GM23338 (cell line): ENCODE measurements at regions not wholly inside any gene's neighbourhood (a gene's known extent, or its start where the extent isn't known, plus 50 kb on each side); places are given as distances from the start of the nearest gene placed in this dataset.
A peak's percentile ranks its signal among the peaks of the same experiment; 100 is the strongest.

ENCODE experiments used
- ATAC-seq: fragments of 200-7000 bp; cut with Tn5 transposase; 3 replicates; pipeline ENCODE4 v1.9.1; 2020
- DNase-seq: peaks from one replicate; pipeline ENCODE4 v3.0.0-alpha.2; 2015; ENCODE audit warnings: low spot score
- H2AFZ ChIP-seq: fragments of 200-600 bp; sonication (generic); 2 replicates; pipeline ENCODE4 v1.8.0; 2016; ENCODE audit warnings: antibody characterized with exemption, mild to moderate bottlenecking, moderate library complexity
- H3F3A ChIP-seq: fragments of 200-600 bp; sonication (generic); replicated peaks from 2 replicates; pipeline ENCODE4 v1.8.0; 2017; ENCODE audit warnings: antibody characterized with exemption, mixed run types, low read depth
- H3K27ac ChIP-seq: fragments of 200-600 bp; sonication (generic); 2 replicates; pipeline ENCODE4 v1.6.1; 2016; ENCODE audit warnings: low read depth
- H3K27me3 ChIP-seq: fragments of 200-600 bp; sonication (generic); 2 replicates; pipeline ENCODE4 v1.8.0; 2016; ENCODE audit warnings: mild to moderate bottlenecking, mixed run types, moderate library complexity; ENCODE audit not compliant: insufficient read depth
- H3K36me3 ChIP-seq: fragments of 200-600 bp; sonication (generic); 2 replicates; pipeline ENCODE4 v1.8.0; 2016; ENCODE audit warnings: mild to moderate bottlenecking; ENCODE audit not compliant: insufficient read depth
- H3K4me1 ChIP-seq: fragments of 200-600 bp; sonication (generic); 2 replicates; pipeline ENCODE4 v1.8.0; 2016; ENCODE audit warnings: mild to moderate bottlenecking, moderate library complexity; ENCODE audit not compliant: insufficient read depth
- H3K4me2 ChIP-seq: fragments of 200-600 bp; sonication (generic); 2 replicates; pipeline ENCODE4 v1.7.1; 2017; ENCODE audit warnings: mixed run types
- H3K4me3 ChIP-seq: fragments of 200-600 bp; sonication (generic); 2 replicates; pipeline ENCODE4 v1.6.1; 2016; ENCODE audit warnings: mixed run types
- H3K79me2 ChIP-seq: fragments of 200-600 bp; sonication (generic); replicated peaks from 2 replicates; pipeline ENCODE4 v1.8.0; 2017; ENCODE audit warnings: mild to moderate bottlenecking; ENCODE audit not compliant: insufficient read depth
- H3K9me2 ChIP-seq: fragments of 200-600 bp; sonication (generic); 2 replicates; pipeline ENCODE4 v1.8.0; 2017; ENCODE audit not compliant: insufficient read depth
- H4K20me1 ChIP-seq: fragments of 200-600 bp; sonication (generic); replicated peaks from 2 replicates; pipeline ENCODE4 v1.8.0; 2017; ENCODE audit warnings: mild to moderate bottlenecking; ENCODE audit not compliant: insufficient read depth
- H3K27ac Mint-ChIP-seq: 2 replicates; pipeline ENCODE4 v1.8.0; 2020; ENCODE audit warnings: inconsistent platforms, mild to moderate bottlenecking, moderate library complexity, mixed read lengths
- H3K27me3 Mint-ChIP-seq: 3 replicates; pipeline ENCODE4 v1.8.0; 2022; ENCODE audit warnings: low read depth, mild to moderate bottlenecking, moderate library complexity, mixed read lengths, inconsistent platforms; ENCODE audit not compliant: insufficient read depth, poor library complexity
- H3K36me3 Mint-ChIP-seq: 3 replicates; pipeline ENCODE4 v1.8.0; 2021; ENCODE audit warnings: low read depth, mild to moderate bottlenecking, inconsistent platforms, moderate library complexity, mixed read lengths
- H3K4me1 Mint-ChIP-seq: 3 replicates; pipeline ENCODE4 v1.8.0; 2020; ENCODE audit warnings: mild to moderate bottlenecking, inconsistent platforms, mixed read lengths
- H3K4me3 Mint-ChIP-seq: 3 replicates; pipeline ENCODE4 v1.8.0; 2021; ENCODE audit warnings: moderate library complexity, mild to moderate bottlenecking, inconsistent platforms, mixed read lengths
- H3K9me3 Mint-ChIP-seq: 3 replicates; pipeline ENCODE4 v1.8.0; 2020; ENCODE audit warnings: moderate library complexity, mild to moderate bottlenecking, inconsistent platforms, mixed read lengths
- EZH2 ChIP-seq: fragments of 200-600 bp; sonication (generic); IDR thresholded peaks from one replicate; pipeline ENCODE4 v1.8.0; 2017; ENCODE audit warnings: antibody characterized with exemption, mild to moderate bottlenecking, low read depth; ENCODE audit not compliant: unreplicated experiment
- NANOG ChIP-seq: IDR thresholded peaks from 2 replicates; pipeline ENCODE4 v1.6.1; 2016; ENCODE audit warnings: antibody characterized with exemption, borderline replicate concordance
- STAT1 ChIP-seq: IDR thresholded peaks from one replicate; pipeline ENCODE4 v1.6.1; 2016; ENCODE audit warnings: antibody characterized with exemption; ENCODE audit not compliant: unreplicated experiment
- ZNF331 ChIP-seq: fragments of 250-450 bp; sonication (Bioruptor Pico); IDR thresholded peaks from 2 replicates; pipeline ENCODE4 v1.5.0; 2020; ENCODE audit warnings: low read depth, mild to moderate bottlenecking, moderate library complexity
- TF ChIP-seq, protein P1 (sequence below), 2 experiments: fragments of 200-600 bp in 1 of 2; sonication (generic) in 1 of 2; conservative IDR thresholded peaks; 2 replicates each; pipeline versions ENCODE4 v1.5.1 to v1.6.1; 2016 to 2017; ENCODE audit warnings: antibody characterized with exemption in 2 of 2, low read depth in 2 of 2, mild to moderate bottlenecking in 2 of 2, moderate library complexity in 1 of 2

- H3K4me1 Mint-ChIP-seq = no peaks in the 10 kb centered on the region
- H3K9me3 Mint-ChIP-seq = no peaks in the 10 kb centered on the region
- peaks cover 8% of the 10 kb centered on the region for H3K27me3 Mint-ChIP-seq
- no peaks in the 10 kb centered on the region for H4K20me1 ChIP-seq
- no peak for ATAC-seq
- H3K27ac Mint-ChIP-seq = no peak overlapping the region
- H3K4me1 ChIP-seq = no peaks in the 10 kb centered on the region
- H3K79me2 ChIP-seq = no peaks in the 10 kb centered on the region
- H3K36me3 ChIP-seq = no peaks in the 10 kb centered on the region
- H3K4me2 ChIP-seq = no peak overlapping the region
- no peak overlapping the region for H3K4me3 Mint-ChIP-seq
- no peak overlapping the region for H3K4me3 ChIP-seq
- H3K9me2 ChIP-seq = no peaks in the 10 kb centered on the region
- H2AFZ ChIP-seq = no peak overlapping the region
- TF ChIP-seq EZH2 = no peak
- TF ChIP-seq, protein P1, sequence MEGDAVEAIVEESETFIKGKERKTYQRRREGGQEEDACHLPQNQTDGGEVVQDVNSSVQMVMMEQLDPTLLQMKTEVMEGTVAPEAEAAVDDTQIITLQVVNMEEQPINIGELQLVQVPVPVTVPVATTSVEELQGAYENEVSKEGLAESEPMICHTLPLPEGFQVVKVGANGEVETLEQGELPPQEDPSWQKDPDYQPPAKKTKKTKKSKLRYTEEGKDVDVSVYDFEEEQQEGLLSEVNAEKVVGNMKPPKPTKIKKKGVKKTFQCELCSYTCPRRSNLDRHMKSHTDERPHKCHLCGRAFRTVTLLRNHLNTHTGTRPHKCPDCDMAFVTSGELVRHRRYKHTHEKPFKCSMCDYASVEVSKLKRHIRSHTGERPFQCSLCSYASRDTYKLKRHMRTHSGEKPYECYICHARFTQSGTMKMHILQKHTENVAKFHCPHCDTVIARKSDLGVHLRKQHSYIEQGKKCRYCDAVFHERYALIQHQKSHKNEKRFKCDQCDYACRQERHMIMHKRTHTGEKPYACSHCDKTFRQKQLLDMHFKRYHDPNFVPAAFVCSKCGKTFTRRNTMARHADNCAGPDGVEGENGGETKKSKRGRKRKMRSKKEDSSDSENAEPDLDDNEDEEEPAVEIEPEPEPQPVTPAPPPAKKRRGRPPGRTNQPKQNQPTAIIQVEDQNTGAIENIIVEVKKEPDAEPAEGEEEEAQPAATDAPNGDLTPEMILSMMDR (conservative IDR thresholded peaks at IDR 0.05; ENCODE audit: low read depth in 2 of 2) = no peak
- no peaks in the 10 kb centered on the region for H3F3A ChIP-seq
- H3K27ac ChIP-seq = no peak overlapping the region
- DNase-seq = no peak
- H3K27me3 ChIP-seq = no peaks in the 10 kb centered on the region
- H3K36me3 Mint-ChIP-seq = no peaks in the 10 kb centered on the region
Observed at GRCh38 chr4:184950117-184950830, 68.0 kb upstream of the HELT start.

DNA sequence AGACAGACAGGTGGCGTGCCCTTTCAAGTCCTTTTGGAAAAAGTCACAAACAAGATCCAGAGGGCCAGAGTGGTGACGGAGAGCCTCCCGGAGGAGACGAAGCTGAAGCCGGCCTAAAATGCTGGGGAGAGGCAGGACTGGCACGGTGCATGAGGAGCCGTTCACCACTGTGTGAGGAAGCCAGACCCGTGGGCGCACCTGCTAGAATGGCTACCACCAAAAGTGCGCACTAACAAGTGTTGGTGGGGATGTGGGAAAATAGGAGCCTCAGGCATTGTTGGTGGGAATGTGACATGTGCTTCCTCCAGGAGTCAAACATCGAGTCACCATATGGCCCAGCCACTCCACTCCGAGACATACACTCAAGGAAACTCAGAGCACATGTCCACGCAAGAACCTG is 67.4 kb upstream of the HELT start:
- H2AFZ ChIP-seq = no peak overlapping the region
- H4K20me1 ChIP-seq = no peaks in the 10 kb centered on the region
- H3K36me3 Mint-ChIP-seq = no peaks in the 10 kb centered on the region
- no peaks in the 10 kb centered on the region for H3K4me1 ChIP-seq
- no peaks in the 10 kb centered on the region for H3K79me2 ChIP-seq
- TF ChIP-seq, protein P1 (conservative IDR thresholded peaks at IDR 0.05; ENCODE audit: low read depth in 2 of 2) = peak in 1 of 2 experiments; percentile 44; a peak in 2 of 4 replicates
- TF ChIP-seq NANOG (no peak), ZNF331 (CRISPR knock-in tag) (no peak), STAT1 (no peak), EZH2 (no peak)
- DNase-seq (no peak), ATAC-seq (no peak; the same call in 2 of the 3 replicates)
- no peak overlapping the region for H3K4me3 Mint-ChIP-seq
- no peaks in the 10 kb centered on the region for H3K27me3 ChIP-seq
- peaks cover 8% of the 10 kb centered on the region for H3K27me3 Mint-ChIP-seq
- H3K9me2 ChIP-seq = 0 out of 2 replicates have a peak, but pooled peaks cover under 1% of the 10 kb centered on the region
- no peak overlapping the region for H3K27ac Mint-ChIP-seq
- H3K27ac ChIP-seq = no peak overlapping the region
- H3K4me3 ChIP-seq = no peak overlapping the region
- no peaks in the 10 kb centered on the region for H3K36me3 ChIP-seq
- H3K4me2 ChIP-seq = no peak overlapping the region
- H3F3A ChIP-seq = no peaks in the 10 kb centered on the region
- H3K4me1 Mint-ChIP-seq = no peaks in the 10 kb centered on the region
- H3K9me3 Mint-ChIP-seq = no peaks in the 10 kb centered on the region
